ENCODE measurements at regions not wholly inside any gene's neighbourhood (a gene's known extent, or its start where the extent isn't known, plus 50 kb on each side); places are given as distances from the start of the nearest gene placed in this dataset.

- TF ChIP-seq POLR2AphosphoS5 (IDR thresholded peaks at IDR 0.05; ENCODE audit: insufficient read depth, low read depth, low read length) (no peak), CTCF (IDR thresholded peaks at IDR 0.05; ENCODE audit: extremely low read depth in 1 of 2, insufficient read depth in 1 of 2, low read depth in 1 of 2, low read length in 2 of 2) (no peak), POLR2A (IDR thresholded peaks at IDR 0.05; ENCODE audit: low read depth, low read length) (no peak), MYC (IDR thresholded peaks at IDR 0.05; ENCODE audit: low read depth, low read length) (no peak)
Observed at GRCh38 chr11:69359735-69360480, 66.0 kb downstream of the MYEOV start.
